Central memory CD8-positive, alpha-beta T cell (primary cell): ENCODE measurements at regions not wholly inside any gene's neighbourhood (a gene's known extent, or its start where the extent isn't known, plus 50 kb on each side); places are given as distances from the start of the nearest gene placed in this dataset.

Source experiments
- ATAC-seq: fragments of 150-1000 bp; cut with Tn5 transposase; replicated peaks from 2 replicates; pipeline ENCODE4 v1.10.0; 2022; ENCODE audit warnings: mild to moderate bottlenecking, moderate FRiP score, moderate number of reproducible peaks; ENCODE audit not compliant: poor library complexity, severe bottlenecking; ENCODE audit errors: extremely low read depth
- DNase-seq, 2 donors: peaks; one replicate each; pipeline ENCODE4 v3.0.0; 2021; ENCODE audit warnings: low spot score in 2 of 2
- H3K27ac Mint-ChIP-seq: one replicate; pipeline ENCODE4 v1.8.0; 2022; ENCODE audit warnings: low read depth, mild to moderate bottlenecking, moderate library complexity, mixed read lengths
- H3K27me3 Mint-ChIP-seq: one replicate; pipeline ENCODE4 v1.8.0; 2022; ENCODE audit warnings: mixed read lengths
- H3K36me3 Mint-ChIP-seq: one replicate; pipeline ENCODE4 v1.8.0; 2022; ENCODE audit warnings: mild to moderate bottlenecking, moderate library complexity, mixed read lengths; ENCODE audit not compliant: insufficient read depth
- H3K4me1 Mint-ChIP-seq: one replicate; pipeline ENCODE4 v1.8.0; 2022; ENCODE audit warnings: mixed read lengths
- H3K4me3 Mint-ChIP-seq: one replicate; pipeline ENCODE4 v1.8.0; 2022; ENCODE audit warnings: mild to moderate bottlenecking, moderate library complexity, mixed read lengths
- H3K9me3 Mint-ChIP-seq: one replicate; pipeline ENCODE4 v1.8.0; 2022; ENCODE audit warnings: mixed read lengths

DNA sequence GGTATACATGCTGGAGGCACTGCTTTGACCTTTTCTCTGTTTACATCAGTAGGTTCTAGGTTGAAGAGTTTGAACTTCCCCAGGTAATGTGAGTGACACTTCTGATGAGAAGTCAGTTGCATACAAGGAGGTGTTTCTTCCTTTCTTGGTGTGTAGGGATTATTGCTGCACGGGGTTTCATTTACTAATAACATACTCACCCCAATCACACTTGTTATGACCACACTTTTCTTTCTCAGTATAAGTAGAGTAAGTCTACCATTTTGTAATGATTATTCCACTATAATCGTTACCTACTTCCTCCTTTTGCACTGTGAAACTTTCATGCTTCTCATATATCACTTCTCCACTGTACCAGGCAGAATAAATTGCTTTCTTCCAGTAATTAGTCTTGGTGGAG, 138.0 kb downstream of the TNFSF13B start:
- ATAC-seq = no peak
- H3K4me1 Mint-ChIP-seq = peaks cover 5% of the 10 kb centered on the region
- no peak for DNase-seq
- H3K27me3 Mint-ChIP-seq = no peaks in the 10 kb centered on the region
- H3K27ac Mint-ChIP-seq = no peak overlapping the region
- H3K36me3 Mint-ChIP-seq = no peaks in the 10 kb centered on the region
- H3K4me3 Mint-ChIP-seq = no peak overlapping the region
- H3K9me3 Mint-ChIP-seq = peaks cover 6% of the 10 kb centered on the region

DNA sequence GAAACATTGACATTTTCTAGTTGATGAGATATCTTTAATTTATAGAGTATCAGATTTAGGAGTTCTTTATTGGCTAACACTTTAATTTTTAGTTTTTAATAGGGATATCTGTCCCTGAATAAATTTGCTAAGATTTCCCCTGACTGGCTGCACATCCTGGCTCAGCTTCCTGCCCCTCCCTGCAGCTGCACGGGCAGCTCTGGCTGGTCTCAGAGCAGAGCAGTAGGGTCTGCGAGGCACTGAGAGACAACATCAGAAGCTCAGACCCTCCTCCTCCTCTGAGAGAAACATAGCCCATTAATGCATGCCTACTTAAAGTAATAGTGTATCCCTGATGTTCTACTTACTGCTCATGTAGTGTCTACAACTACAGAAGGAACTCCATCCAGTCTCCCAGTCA, 139.2 kb downstream of the TNFSF13B start:
- Mint-ChIP-seq H3K27ac (no peak overlapping the region), H3K4me3 (no peak overlapping the region), H3K36me3 (no peaks in the 10 kb centered on the region), H3K9me3 (peaks cover 10% of the 10 kb centered on the region), H3K27me3 (no peaks in the 10 kb centered on the region), H3K4me1 (peaks cover 5% of the 10 kb centered on the region)
- no peak for DNase-seq
- ATAC-seq = no peak

DNA sequence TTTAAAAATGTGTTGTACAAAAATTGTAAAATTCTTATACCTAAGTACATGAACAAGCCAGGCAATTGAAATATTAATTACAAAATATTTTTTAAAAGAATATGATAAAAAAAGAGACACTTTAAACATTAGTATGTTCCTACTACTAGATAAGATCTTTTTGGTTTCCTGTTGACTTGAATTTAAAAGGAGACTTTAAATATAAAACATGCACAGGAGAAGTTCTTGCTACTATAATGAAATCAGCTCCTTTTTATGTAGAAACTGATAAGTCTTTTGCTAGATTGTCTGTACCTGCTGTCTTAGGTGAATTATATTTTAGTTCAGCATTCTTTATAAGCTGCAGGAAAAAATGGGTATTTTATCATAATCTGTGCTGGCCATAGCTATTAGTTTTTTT, 140.2 kb downstream of the TNFSF13B start:
- H3K36me3 Mint-ChIP-seq = no peaks in the 10 kb centered on the region
- no peak overlapping the region for H3K4me3 Mint-ChIP-seq
- DNase-seq (no peak), ATAC-seq (no peak)
- no peak overlapping the region for H3K27ac Mint-ChIP-seq
- H3K27me3 Mint-ChIP-seq = no peaks in the 10 kb centered on the region
- H3K4me1 Mint-ChIP-seq = peaks cover 5% of the 10 kb centered on the region
- peaks cover 10% of the 10 kb centered on the region for H3K9me3 Mint-ChIP-seq

DNA sequence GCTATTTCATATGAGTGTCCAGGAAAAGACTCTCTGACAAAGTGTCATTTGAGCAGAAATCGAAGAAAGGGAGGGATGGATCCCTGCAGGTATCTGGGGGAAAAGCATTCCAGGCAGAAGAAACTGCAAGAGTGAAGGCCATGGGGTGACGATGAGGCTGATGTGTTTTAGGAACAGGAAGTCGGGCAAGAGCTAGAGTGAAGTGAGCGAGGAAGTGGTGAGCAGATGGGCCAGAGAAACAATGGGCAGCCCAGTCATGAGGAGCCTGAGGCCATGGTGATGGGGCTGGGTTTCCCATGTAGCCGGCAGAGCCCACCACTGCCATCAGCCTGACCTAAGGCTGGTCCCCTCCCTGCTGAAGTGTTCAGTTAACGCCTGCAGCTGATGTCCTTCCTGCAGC, 150.2 kb downstream of the TNFSF13B start:
- ATAC-seq = no peak
- DNase-seq = no peak
- Mint-ChIP-seq H3K36me3 (no peaks in the 10 kb centered on the region), H3K9me3 (peaks cover 11% of the 10 kb centered on the region), H3K27ac (no peak overlapping the region), H3K27me3 (no peaks in the 10 kb centered on the region), H3K4me3 (no peak overlapping the region), H3K4me1 (no peaks in the 10 kb centered on the region)

DNA sequence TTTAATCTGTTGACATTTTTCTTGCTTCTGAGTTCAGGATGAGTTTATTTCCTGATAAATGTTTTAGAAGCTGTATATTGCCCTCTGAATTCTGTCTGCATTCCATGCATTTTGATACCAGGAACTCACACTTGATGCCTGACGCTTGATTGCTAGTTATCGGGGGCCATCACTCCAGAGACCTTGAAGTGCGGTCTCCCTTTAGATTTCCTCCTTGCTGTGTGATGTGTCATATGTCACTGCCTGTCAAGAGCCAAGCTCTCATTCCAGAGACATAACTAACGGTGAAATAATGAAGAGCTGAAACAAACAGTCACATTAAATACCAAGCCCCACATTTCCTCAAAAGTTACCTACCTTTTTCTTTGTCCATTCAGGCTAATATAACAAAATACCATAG, 155.5 kb downstream of the TNFSF13B start:
- H3K9me3 Mint-ChIP-seq = peaks cover 11% of the 10 kb centered on the region
- H3K4me3 Mint-ChIP-seq = no peak overlapping the region
- no peak overlapping the region for H3K27ac Mint-ChIP-seq
- H3K4me1 Mint-ChIP-seq = no peaks in the 10 kb centered on the region
- ATAC-seq = no peak
- DNase-seq = no peak
- H3K27me3 Mint-ChIP-seq = no peaks in the 10 kb centered on the region
- H3K36me3 Mint-ChIP-seq = no peaks in the 10 kb centered on the region

DNA sequence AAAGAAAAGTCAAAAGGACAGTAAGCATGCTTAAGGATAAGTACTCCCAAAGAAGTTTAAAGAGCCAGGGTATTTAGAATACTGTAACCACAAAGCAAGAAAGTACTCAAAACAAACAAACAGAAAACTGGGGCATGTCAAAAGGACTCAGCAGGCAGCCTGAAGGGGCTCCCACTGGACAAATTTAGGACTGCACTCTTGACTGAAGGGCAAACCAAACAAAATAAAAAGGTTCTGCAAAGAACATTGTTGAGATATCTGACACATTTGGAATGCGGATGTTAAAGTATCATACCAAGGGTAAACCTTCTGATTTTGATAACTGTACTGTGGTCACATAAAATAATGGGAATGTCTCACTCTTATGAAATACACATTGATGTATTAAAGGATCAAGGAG, 157.4 kb downstream of the TNFSF13B start:
- Mint-ChIP-seq H3K27ac (no peak overlapping the region), H3K36me3 (no peaks in the 10 kb centered on the region), H3K27me3 (no peaks in the 10 kb centered on the region), H3K4me1 (no peaks in the 10 kb centered on the region), H3K4me3 (no peak overlapping the region), H3K9me3 (peaks cover 11% of the 10 kb centered on the region)
- no peak for DNase-seq
- ATAC-seq = no peak

DNA sequence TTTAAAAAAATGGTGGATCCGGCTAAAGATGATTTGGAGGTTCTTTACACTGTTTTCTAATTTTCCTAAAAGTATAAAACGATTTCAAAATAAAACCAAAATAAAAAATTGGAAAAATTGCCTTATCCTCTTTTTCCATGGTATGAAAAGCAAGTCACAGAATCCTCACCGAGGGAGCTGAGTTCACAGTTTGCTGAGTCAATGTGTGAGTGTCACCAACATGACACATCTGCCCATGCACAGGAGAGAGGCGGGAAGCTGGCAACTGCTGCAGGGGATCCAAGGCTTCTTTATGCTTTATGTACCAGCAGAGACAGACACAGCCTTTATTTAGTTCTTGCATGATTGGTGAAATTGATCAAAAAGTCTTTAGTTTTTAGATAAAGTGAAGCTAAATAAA, 157.8 kb downstream of the TNFSF13B start:
- Mint-ChIP-seq H3K4me3 (no peak overlapping the region), H3K36me3 (no peaks in the 10 kb centered on the region), H3K27me3 (no peaks in the 10 kb centered on the region), H3K4me1 (no peaks in the 10 kb centered on the region), H3K9me3 (peaks cover 11% of the 10 kb centered on the region), H3K27ac (no peak overlapping the region)
- DNase-seq = no peak
- no peak for ATAC-seq

DNA sequence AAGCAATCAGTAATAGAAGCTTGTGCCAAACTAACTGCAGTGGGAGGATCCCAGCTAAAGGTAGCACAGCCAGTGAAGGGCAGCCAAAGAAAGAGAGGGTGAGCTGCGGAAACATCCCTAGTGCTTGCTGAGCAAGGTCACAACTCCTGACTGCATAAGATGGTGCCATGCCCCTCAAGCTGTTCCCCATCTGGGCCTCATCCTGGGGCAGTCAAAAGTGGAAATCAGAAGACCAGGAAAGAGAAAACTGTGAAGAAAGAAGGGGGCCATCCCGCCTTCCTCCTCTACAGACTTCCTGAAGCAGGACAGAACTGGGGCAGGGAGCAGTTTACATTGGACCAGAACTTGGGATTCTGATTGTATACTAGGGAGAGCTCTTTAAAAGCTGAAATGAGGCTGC, 159.2 kb downstream of the TNFSF13B start:
- H3K27ac Mint-ChIP-seq = no peak overlapping the region
- no peaks in the 10 kb centered on the region for H3K36me3 Mint-ChIP-seq
- ATAC-seq (no peak), DNase-seq (no peak)
- H3K4me3 Mint-ChIP-seq = no peak overlapping the region
- no peaks in the 10 kb centered on the region for H3K27me3 Mint-ChIP-seq
- H3K9me3 Mint-ChIP-seq = peaks cover 11% of the 10 kb centered on the region
- no peaks in the 10 kb centered on the region for H3K4me1 Mint-ChIP-seq

DNA sequence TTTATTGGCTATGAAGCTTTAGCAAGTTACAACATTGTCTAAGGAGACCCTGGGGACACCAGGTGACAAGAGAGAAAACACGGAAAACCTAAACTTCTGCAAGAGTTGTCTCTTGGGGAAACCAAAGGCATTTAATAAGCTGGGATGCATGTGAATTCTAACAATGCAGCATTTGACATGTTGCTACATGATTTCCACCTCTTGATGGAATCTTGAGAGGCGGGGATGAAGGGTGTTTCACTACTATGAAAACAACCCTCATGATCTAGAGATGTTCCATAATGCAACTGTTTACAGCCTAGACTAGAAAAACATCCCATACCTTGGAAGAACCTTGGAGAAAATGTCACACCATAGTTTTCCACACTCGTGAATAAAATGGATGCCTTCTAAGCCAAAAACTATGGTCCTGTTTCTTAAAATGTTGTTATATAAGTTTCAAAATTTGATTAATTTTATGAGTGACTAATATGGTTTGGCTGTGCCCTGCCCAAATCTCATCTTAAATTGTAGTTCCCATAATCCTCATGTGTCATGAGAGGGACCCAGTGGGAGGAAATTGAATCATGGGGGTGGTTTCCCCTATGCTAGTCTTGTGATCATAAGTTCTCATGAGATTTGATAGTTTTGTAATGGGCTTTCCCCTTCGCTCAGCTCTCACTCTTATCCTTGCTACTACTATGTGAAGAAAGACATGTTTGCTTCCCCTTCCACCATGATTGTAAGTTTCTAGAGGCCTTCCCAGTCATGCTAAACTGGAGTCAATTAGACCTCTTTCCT, 164.6 kb downstream of the TNFSF13B start:
- Mint-ChIP-seq H3K4me3 (no peak overlapping the region), H3K4me1 (no peaks in the 10 kb centered on the region), H3K9me3 (peaks cover 11% of the 10 kb centered on the region), H3K27ac (no peak overlapping the region), H3K27me3 (no peaks in the 10 kb centered on the region), H3K36me3 (no peaks in the 10 kb centered on the region)
- no peak for DNase-seq
- ATAC-seq = no peak

DNA sequence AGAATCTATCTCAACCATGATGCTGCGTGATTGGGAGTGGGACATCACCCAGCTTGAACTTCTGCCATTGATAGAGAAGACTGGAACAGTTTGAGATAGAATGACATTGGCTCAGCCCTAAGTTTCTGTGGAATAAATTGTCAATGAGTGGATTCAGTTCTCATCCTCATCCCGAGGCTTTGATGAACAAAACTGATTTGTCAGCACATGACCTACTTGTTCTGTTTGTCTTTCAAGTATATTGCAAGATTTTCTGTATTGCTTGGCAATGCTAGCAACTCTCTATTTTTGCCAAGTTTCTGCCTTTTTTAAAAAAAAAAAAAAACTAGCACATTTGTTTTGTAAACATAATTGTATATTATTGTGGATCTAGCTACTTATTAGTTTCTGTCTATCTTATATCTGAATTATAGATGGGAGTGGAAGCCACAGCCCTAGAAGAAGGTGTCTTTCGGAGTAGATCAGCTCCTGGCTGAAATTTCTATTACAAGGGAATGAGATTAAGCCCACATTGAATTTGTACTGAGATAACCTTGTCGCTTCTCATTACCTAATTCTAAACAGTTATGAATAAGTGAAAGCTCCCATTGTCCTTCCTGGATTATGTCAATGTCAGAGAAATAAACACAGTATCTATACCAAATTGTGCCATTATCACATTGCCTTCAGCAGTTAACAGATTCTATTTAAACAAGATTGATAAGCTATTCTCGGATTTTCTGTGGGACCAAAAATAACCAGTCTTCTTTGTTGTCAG, 166.1 kb downstream of the TNFSF13B start:
- Mint-ChIP-seq H3K27me3 (no peaks in the 10 kb centered on the region), H3K27ac (no peak overlapping the region), H3K4me1 (no peaks in the 10 kb centered on the region), H3K4me3 (no peak overlapping the region), H3K9me3 (peaks cover 6% of the 10 kb centered on the region), H3K36me3 (no peaks in the 10 kb centered on the region)
- no peak for DNase-seq
- ATAC-seq = no peak

DNA sequence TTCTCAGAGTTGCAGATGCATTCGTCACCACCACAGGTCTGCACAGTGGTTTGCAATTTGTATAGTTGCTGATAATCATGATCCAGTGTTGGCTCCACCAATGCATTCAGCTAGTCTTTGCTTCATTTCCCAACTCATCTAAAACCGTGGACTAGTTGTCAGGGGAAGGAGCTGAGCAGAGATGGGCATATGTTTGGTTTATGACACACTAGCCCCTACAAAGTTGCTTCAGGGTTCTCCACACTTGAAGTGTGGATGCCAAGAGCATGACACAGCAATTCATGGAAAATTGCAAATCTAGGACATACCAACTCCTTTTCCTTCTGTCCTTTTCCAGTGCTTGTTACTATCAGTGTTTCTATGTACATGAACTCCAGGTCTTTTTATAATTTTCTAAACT, 168.0 kb downstream of the TNFSF13B start:
- peaks cover 6% of the 10 kb centered on the region for H3K9me3 Mint-ChIP-seq
- DNase-seq (no peak), ATAC-seq (no peak)
- no peaks in the 10 kb centered on the region for H3K27me3 Mint-ChIP-seq
- no peaks in the 10 kb centered on the region for H3K4me1 Mint-ChIP-seq
- H3K27ac Mint-ChIP-seq = no peak overlapping the region
- H3K4me3 Mint-ChIP-seq = no peak overlapping the region
- H3K36me3 Mint-ChIP-seq = no peaks in the 10 kb centered on the region

DNA sequence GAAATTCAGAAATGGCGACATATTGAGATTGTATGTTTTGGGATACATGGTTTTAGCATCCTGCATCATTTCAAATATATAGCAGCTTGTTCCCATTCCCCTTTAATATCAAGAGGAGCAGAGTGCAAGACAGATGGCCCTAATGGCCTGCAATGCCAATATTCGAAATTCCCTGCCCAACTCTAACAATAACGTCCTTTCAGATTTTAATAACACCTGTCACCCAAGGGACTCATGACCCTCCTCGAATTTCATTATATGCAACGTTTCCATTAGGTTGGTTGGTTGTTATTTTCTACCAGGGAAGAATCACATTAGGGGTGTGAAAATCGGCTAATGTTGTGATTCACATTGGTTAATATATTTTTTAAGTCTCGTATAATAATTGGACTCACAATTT, 170.0 kb downstream of the TNFSF13B start:
- Mint-ChIP-seq H3K36me3 (no peaks in the 10 kb centered on the region), H3K9me3 (peaks cover 2% of the 10 kb centered on the region), H3K4me3 (no peak overlapping the region), H3K27me3 (no peaks in the 10 kb centered on the region), H3K4me1 (no peaks in the 10 kb centered on the region), H3K27ac (no peak overlapping the region)
- ATAC-seq (no peak), DNase-seq (no peak)

DNA sequence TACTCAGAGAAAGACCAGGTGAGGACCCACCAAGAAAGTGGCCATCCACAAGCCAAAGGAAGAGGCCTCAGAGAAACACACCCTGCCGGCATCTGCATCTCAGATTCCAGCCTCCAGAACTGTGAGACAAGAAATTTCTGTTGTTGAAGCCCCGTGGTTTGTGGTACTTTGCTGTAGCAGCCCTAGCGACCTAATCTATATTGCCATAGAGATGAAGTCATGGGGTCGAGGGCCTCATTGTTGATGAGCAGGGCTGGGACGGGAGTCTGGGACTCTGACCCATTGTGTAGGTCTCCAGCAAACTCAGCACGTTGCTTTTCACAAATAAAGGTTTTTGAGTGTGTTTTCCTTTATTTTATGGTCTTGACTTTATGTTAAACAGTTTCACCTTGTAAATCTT, 174.9 kb downstream of the TNFSF13B start:
- Mint-ChIP-seq H3K4me1 (no peaks in the 10 kb centered on the region), H3K9me3 (peaks cover 4% of the 10 kb centered on the region), H3K36me3 (no peaks in the 10 kb centered on the region), H3K27ac (no peak overlapping the region), H3K4me3 (no peak overlapping the region), H3K27me3 (no peaks in the 10 kb centered on the region)
- no peak for ATAC-seq
- DNase-seq = no peak
